K562 (cell line): ENCODE measurements at regions not wholly inside any gene's neighbourhood (a gene's known extent, or its start where the extent isn't known, plus 50 kb on each side); places are given as distances from the start of the nearest gene placed in this dataset.

Source experiments
- MXI1 ChIP-seq: IDR thresholded peaks from 2 replicates; pipeline ENCODE4 v1.6.1; 2011; ENCODE audit warnings: low read depth, mild to moderate bottlenecking, improper control_type of control experiment, low read length
- POLR2AphosphoS2 ChIP-seq: IDR thresholded peaks from 2 replicates; pipeline ENCODE4 v1.6.1; 2012; ENCODE audit warnings: low read length, improper control_type of control experiment

DNA sequence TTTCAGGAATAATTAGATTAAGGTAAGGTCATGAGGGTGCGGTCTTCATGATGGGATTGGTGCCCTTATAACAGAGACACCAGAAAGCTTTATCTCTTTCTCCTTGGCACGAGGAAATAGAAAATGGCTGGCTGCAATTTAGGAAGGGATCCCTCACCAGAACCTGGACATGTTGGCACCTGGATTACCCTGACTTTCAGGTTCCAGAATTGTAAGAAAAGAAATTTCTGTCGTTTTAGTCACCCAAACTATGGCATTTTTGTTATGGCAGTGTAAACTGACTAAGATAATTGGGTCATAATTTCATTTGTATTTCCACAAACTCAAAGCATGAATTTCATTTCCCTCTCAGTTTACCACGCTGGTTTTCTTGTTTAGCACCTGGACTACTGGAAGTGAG is 473.6 kb downstream of the PTH2R start:
- TF ChIP-seq MXI1 (no peak), POLR2AphosphoS2 (no peak)
